Brain pericyte (primary cell): ENCODE measurements at regions not wholly inside any gene's neighbourhood (a gene's known extent, or its start where the extent isn't known, plus 50 kb on each side); places are given as distances from the start of the nearest gene placed in this dataset.

Experiments
- DNase-seq: peaks from one replicate; pipeline ENCODE4 v3.0.0-alpha.2; 2012; ENCODE audit warnings: low read depth, low spot score

GRCh38 chr19:28486473-28486872 lies 726.5 kb downstream of the UQCRFS1 start:
- DNase-seq = no peak

- DNase-seq = no peak
These were observed 727.7 kb downstream of the UQCRFS1 start for GRCh38 chr19:28485292-28485691.

DNA sequence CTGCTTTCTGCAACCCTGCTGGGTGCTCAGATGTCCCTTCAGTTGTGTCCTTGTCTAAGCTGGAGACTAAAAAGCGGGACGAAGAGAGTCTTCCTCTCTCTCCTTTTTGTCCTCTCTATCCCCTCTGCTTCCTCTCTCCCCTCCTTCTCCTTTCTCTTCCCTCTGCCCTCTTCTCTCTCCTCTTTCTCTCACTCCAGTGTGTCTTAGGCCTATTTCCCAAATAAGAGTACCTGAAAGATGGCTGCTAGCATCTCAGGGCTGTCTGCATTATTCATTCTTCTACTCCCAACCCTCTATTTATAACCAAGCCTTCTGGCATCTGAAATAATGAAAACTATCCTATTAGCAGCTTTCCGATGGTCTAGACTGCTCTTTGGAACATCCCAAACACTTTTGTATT lies 729.8 kb downstream of the UQCRFS1 start:
- no peak for DNase-seq

GRCh38 chr19:28482221-28482620 lies 730.7 kb downstream of the UQCRFS1 start:
- DNase-seq = no peak

- no peak for DNase-seq
These were observed 731.3 kb downstream of the UQCRFS1 start for GRCh38 chr19:28481674-28482073.

DNA sequence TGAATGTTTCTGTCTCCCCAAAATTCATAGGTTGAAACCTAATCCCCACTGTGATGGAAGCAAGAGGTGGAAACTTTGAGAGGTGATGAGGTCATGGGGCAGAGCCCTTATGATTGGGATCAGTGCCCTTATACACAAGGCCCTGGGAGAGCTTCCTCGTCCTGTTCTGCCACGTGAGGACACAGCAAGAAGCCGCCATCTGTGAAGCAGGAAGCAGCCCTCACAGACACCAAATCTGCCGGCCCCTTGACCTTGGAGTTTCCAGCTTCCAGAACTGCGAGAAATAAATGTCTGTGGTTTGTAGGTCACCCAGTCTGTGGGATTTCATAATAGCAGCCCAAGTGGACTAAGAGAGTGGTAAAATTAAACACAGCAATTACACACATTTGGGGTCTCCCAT lies 737.4 kb downstream of the UQCRFS1 start:
- DNase-seq = no peak

DNA sequence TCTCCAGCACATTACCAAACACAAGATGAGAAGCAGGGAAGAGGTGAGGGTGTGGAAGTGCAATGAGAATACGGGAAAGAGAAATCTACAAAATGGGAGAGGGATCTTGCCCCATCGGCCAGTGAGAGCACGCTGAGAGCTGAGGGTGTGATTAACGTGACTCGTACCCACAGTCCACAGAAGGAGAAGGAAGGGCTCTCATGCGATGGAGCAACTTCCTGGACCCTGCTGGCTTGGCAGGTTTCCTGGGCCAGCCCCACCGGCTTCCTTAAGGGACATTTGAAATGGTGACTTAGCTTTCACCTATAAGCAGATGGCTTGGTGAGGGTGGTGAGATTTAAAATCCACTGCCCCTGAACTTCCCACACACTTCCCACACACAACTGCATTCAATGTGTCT lies 740.1 kb downstream of the UQCRFS1 start:
- DNase-seq = no peak

GRCh38 chr19:28471731-28472510 lies 741.0 kb downstream of the UQCRFS1 start:
- DNase-seq = no peak

GRCh38 chr19:28469544-28469943 lies 743.4 kb downstream of the UQCRFS1 start:
- DNase-seq = no peak

DNA sequence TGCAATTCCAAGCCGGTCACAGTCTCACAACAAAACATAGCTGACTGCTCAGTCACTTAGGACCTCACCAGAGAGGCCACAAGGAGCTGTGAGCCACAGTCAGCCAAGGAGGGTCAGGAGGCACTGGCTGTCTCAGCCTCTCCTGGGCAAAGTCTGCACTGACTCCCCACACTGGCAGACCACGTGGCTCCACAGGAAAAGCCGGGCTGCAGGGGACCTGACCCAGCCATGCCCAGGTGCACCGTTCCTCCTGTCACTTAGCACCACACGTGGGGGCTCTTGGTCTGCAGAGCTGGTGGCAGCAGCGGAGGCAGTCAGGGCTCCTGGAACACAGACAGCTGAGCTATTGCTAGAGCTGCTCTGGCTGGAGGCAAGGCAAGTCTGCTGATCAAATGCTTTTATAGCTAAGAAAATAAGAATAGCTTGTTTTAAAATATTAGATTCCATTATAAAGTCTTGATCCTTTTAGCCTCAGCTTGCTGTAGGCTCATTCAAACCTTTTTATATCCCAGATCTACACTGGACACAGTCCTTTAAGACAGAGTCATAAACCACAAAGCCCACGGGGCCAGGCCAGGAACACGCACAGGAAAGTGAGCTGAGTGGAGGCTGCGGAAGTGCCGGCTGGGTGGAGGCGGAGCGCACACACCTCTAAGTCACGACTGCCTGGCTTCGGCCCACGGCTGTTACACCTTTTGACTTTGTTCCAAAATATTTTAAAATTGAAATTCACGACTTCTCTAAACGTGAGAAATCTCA lies 744.1 kb downstream of the UQCRFS1 start:
- DNase-seq = no peak

DNA sequence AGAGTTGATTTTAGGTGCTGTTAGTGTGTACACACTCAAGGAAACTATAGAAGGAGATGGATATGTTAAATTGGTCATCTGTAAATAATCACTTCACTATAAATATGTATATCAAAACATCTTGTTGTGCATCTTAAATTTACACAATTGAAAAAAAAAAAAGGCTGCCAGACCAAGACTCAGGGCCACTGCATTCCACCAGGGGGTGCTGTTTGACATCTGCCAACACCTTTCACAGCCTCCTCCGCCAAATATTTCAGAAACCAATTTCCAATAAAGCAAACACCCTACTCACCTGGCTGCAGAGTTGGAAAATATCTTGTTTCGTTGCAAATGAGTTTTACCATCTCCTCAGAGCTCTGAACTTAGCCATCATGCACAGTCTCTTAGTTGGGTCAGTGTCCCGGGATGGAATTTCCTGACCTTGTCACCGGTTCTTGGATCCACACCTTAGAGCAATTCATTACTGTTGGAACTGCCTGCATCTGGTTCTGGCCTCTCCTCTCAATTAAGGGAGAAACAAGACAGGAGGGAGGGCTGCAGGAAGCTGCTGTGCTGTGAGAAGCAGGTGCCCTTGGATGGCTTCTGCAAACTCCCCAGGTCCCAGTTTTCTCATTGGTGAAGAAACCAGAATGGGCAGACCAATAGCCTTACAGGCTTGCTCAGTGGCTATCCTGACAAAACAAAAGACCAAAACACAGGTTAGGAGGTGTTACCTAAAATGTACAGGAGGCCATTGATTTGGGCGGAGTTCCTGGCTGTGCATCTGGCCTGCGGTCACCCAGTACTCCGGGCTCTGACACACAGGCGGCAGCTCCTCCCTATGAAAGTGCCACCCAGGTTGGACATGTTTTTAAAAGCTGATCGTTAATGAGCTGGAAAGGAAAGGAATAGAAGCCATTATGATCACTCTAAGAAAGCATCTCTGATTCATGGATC lies 746.6 kb downstream of the UQCRFS1 start:
- no peak for DNase-seq

GRCh38 chr19:28465371-28466086 lies 747.4 kb downstream of the UQCRFS1 start:
- no peak for DNase-seq

- DNase-seq = no peak
These were observed 749.4 kb downstream of the UQCRFS1 start for GRCh38 chr19:28463493-28464053.

- DNase-seq = no peak
These were observed 755.3 kb downstream of the UQCRFS1 start for GRCh38 chr19:28457620-28458019.

GRCh38 chr19:28456708-28457320 lies 756.1 kb downstream of the UQCRFS1 start:
- no peak for DNase-seq

DNA sequence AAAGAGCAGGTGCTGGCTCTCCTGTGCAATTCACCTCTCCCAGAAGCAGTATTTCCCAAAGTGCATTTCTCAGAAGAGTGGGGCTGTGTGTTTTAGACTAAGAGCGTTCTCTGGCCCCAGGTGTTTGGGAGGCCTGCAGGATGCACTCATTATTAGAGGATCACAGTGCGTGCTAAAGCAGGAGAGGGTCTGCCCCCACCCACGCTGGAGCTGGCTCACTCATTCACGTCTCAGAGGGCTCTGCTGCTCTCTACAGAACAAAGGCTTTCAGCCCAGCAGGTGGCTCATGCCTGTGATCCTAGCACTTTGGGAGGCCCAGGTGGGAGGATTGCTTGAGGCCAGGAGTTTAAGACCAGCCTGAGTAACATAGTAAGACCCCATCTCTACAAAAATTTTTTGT lies 756.7 kb downstream of the UQCRFS1 start:
- DNase-seq = no peak

GRCh38 chr19:28454083-28454482 lies 758.9 kb downstream of the UQCRFS1 start:
- no peak for DNase-seq

GRCh38 chr19:28453420-28453819 lies 759.5 kb downstream of the UQCRFS1 start:
- DNase-seq = no peak

GRCh38 chr19:28449803-28450202 lies 763.1 kb downstream of the UQCRFS1 start:
- DNase-seq = no peak

GRCh38 chr19:28446511-28446910 lies 766.4 kb downstream of the UQCRFS1 start:
- DNase-seq = no peak

GRCh38 chr19:28445826-28446225 lies 767.1 kb downstream of the UQCRFS1 start:
- no peak for DNase-seq
